ENCODE measurements at regions not wholly inside any gene's neighbourhood (a gene's known extent, or its start where the extent isn't known, plus 50 kb on each side); places are given as distances from the start of the nearest gene placed in this dataset.

GRCh38 chr13:60765700-60766411 is 368.8 kb downstream of the TDRD3 start (continued):
- TF ChIP-seq CHD7 (IDR thresholded peaks at IDR 0.05; ENCODE audit: insufficient replicate concordance, low read length) = no peak
- TF ChIP-seq SIN3A (conservative IDR thresholded peaks at IDR 0.05 in 1 of 2, IDR thresholded peaks at IDR 0.05 in 1 of 2; ENCODE audit: low read depth in 1 of 2, low read length in 2 of 2) = no peak
- no peak for TF ChIP-seq KDM5A (IDR thresholded peaks at IDR 0.05; ENCODE audit: low read length)
- TF ChIP-seq EP300 (IDR thresholded peaks at IDR 0.05; ENCODE audit: borderline replicate concordance in 1 of 2, low read depth in 2 of 2, low read length in 2 of 2) = no peak
- TF ChIP-seq SUZ12 (IDR thresholded peaks at IDR 0.05; ENCODE audit: low read length) = no peak
